Posterior vena cava (tissue), 2 donors: ENCODE measurements at regions not wholly inside any gene's neighbourhood (a gene's known extent, or its start where the extent isn't known, plus 50 kb on each side); places are given as distances from the start of the nearest gene placed in this dataset.

Source experiments
- DNase-seq: peaks from one replicate; pipeline ENCODE4 v3.0.0-alpha.2; 2020; ENCODE audit warnings: low spot score
- intact Hi-C, 2 donors: fragments of 100-400 bp; cut with DNase I; formaldehyde crosslinking; loops; one replicate each; pipeline versions ENCODE4 v1.14.1 to v1.14.2; 2022 to 2023
- donor health status: DM: yes; HTN: yes; CAD: no.
- donor health status: DM: yes; HTN: yes; CAD: no.

DNA sequence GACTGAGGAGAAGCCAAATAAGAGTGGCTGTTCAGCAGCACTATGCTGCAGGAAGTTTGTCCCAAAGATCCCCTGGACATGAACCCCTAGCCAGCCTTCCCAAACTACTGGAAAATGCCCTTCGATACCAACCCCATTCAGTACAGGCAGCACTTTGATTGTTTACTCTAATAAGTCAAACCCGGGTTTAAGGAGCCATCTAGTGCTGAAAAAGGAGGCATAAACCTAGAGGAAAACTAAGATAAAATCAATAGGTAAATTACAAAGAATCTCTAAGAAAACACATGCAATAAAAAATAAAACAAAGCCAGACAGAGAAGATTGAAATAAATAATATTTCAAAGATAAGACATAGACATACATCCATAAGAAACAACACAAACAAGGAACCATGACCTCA is 771.6 kb downstream of the RPS29 start:
- intact Hi-C loops: no loop called here

GRCh38 chr14:48805315-48805714 is 780.9 kb downstream of the RPS29 start:
- DNase-seq: no peak
- intact Hi-C loops: no loop called here

More for the DNA sequence above, 771.6 kb downstream of the RPS29 start:
- DNase-seq: no peak

DNA sequence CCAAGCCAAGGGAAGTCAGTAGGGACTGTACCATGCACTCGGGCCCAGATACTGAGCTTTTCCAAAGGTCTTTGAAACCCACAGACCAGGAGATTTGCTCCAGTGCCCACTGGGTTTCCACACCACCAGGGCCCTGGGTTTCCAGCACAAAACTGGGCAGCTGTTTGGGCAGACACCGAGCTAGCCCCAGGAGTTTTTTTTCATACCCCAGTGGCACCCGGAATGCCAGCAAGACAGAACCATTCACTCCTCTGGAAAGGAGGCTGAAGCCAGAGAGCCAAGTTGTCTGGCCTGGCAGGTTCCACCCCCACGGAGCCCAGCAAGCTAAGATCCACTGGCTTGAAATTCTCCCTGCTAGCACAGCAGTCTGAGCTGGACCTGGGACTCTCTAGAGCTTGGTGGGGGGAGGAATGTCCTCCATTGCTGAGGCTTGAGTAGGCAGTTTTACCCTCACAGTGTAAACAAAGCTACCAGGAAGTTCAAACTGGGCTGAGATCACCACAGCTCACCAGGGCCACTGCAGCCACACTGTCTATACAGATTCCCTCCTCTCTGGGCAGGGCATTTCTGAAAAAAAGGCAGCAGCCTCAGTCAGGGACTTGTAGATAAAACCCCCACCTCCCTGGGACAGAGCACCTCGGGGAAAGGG is 793.7 kb downstream of the RPS29 start:
- DNase-seq: no peak
- intact Hi-C loops: no loop called here

DNA sequence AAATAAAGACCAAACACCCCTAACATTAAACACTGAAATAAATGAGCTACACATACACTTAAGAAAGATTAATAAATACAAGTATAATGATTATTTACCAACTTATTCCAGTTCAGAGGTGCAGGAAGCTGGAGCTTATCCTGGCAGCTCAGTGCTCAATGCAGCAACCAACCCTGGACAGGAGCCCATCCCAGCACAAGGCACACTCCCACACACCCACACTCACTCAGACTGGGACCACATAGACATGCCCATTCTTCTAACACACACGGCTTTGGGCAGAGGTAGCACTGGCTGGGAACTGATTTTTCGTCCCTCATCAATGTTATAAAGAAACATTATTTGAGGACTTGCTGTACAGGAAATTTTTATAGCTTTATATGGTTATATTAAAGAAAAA is 797.4 kb downstream of the RPS29 start:
- intact Hi-C loops: no loop called here
- no peak for DNase-seq

GRCh38 chr14:48786498-48786897 is 799.7 kb downstream of the RPS29 start:
- no peak for DNase-seq
- intact Hi-C loops: no loop called here

DNA sequence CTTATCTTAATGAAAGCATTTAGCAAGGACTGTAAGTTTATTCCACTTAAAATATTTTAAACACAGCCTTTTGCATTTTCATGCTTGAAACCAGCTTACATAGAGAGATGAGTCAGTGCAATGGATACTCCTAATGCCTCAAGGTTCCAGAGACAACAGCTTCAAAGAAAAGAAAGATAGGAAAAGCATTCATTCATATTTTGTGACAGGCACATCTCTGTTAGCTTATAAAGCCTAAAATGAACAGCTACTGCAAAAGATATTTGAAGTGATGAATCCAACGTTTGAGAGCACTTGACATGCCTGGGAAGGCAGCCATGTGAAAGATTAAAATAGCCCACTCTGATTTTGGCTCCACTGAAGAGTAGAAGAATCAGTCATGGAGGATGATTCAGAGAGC is 814.5 kb downstream of the RPS29 start:
- intact Hi-C loops: no loop called here
- DNase-seq: no peak

DNA sequence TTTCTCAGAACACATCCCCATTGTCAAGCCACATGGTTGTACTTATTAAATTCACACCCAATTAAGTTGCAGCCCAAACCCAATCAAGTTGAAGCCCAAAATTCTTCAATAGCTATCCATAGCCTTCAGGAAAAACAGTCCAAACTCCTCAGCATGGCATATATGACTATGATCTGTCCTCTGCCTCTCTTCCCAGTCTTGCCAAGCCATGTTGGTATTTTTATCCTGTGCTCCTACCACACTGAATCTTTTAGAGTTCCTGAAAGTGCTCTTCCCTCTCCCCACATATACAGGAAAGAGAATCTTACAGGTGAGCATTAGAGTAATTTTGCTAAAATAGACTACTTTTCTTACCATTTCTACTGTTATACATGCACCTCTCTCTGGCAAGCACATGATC is 834.9 kb downstream of the RPS29 start:
- no peak for DNase-seq
- intact Hi-C loops: no loop called here

DNA sequence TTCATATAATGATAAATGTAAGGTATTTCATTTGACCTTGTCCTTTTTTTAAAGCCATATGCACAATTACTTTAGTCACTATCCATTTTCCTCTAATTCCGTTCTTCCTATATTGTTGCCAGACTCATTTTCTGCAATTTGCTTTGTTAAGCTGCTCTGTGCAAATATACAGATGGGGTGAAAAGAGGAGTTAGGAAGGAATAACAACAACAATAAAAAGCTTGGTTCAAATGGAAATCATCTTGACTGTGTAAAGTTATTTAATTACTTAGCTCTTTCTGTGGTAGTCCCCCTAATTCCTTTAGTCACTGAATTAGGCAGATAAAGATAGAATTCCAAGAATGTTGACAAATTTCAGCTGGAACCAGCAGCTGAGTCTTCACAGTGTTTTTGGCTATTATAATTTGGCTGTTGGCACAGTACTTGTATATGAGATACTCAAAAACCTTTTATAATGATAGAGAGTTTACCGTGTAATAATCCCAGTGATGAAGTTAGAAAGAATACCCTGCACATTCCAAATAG is 838.0 kb downstream of the RPS29 start:
- DNase-seq: no peak
- intact Hi-C loops: no loop called here

GRCh38 chr14:48747561-48748089 is 838.6 kb downstream of the RPS29 start:
- intact Hi-C loops: no loop called here
- DNase-seq: no peak

DNA sequence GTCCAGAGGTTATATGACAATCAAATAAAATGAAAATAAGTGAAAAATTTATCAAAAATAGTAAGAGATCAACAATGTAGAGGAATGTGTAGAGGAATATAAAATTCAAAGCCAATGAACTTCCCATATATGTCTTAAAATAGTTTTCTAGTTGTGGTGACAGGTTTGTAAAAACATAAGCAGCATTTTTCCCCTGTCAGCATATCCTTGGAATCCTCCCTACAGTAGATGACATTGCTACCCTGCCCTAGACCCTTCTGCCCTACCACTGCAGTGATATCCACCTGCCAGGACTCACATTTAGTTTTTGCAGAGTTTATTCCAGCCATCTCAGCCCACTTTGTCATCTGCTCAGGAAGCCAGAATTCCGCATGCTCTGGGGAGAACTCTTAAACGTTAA is 842.0 kb downstream of the RPS29 start:
- intact Hi-C loops: no loop called here
- DNase-seq: no peak

DNA sequence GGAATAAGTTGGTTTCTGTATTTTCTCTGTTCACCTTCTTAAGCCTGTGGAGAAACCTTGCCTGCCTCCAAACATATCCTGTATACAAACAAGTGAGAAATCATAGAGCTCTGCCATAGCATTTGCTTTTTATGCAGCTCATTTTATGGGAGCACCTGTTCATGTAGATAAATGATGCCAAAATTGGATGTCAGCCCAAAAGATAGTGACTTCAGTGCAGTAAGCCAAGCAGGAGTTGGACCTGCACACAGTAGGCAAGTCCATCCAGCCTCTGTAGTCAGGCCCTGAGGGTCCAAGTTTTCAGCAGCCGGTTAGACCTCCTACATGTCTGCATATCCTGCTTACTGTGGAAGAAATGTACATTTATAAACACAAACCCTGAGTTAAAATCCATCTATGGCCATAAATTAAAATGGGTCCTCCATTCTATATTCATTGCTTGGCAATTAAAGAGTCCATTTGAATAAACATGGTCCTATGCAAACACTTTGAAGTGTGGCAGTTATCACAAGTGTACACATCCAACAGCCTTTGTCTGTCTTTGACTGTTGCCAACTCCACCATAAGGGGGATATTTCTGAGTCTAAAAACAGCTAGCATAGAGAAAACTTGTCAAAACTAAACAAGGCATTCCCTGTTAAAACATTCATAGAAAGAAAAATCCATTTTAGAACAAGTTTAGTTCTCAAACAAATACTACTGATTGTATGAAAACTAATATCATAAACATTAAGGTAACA is 847.8 kb downstream of the RPS29 start:
- intact Hi-C loops: no loop called here
- DNase-seq: no peak

- no peak for DNase-seq
- intact Hi-C loops: no loop called here
These were observed 850.6 kb downstream of the RPS29 start for GRCh38 chr14:48735607-48736006.

GRCh38 chr14:48731260-48731659 is 854.9 kb downstream of the RPS29 start:
- intact Hi-C loops: no loop called here
- no peak for DNase-seq

- DNase-seq: no peak
- intact Hi-C loops: no loop called here
These were observed 860.0 kb downstream of the RPS29 start for GRCh38 chr14:48726080-48726642.

- intact Hi-C loops: no loop called here
- no peak for DNase-seq
These were observed 861.0 kb downstream of the RPS29 start for GRCh38 chr14:48725051-48725734.

DNA sequence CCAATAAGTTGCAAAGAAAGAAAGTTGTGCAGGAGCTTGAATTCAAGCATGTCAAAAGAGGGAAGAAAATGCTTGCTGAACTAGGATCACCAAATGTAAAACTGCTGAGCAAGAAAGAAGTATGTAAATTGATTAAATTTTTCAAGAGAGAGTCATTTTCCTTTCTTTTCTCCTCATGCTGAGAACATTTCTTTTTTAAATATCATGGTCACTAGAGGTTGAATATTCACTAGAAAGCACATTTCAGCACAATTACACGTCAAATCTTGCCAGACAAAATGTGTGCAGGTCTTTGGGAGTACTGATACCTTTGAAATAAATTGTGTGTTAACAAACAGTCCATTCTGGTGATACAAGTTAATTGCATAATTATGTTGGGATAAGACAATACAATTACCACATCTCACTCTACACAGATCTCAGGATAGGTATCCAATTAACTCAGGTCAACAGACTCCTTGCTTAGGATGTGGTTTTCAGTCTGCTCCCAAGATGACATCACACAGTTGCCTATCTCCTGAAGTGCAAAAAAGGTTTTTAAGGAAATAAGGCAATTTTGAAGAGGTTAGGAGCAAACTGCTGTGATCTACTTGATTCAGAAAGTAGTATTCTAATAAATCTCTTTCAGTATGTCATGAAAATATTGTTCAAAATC is 862.2 kb downstream of the RPS29 start:
- intact Hi-C loops: no loop called here
- no peak for DNase-seq

DNA sequence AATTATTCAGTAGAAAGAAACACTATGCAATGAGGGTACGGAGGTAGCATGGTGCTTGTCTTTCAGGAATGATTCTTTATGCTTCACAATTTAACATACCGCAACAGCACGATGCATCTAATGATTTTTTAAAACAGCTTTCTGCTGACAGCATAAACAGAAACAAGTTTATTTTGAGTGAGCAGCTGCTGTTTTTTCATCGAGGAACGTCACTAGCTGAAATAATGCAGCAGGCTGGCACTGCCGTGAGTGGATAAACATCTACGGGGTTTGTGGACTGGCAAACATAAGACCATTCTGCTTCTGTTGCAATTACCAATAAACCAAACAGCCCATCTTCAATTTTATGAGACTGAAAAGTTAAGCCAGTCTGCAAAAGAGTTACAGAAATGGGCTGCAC is 871.8 kb downstream of the RPS29 start:
- DNase-seq: no peak
- intact Hi-C loops: no loop called here

DNA sequence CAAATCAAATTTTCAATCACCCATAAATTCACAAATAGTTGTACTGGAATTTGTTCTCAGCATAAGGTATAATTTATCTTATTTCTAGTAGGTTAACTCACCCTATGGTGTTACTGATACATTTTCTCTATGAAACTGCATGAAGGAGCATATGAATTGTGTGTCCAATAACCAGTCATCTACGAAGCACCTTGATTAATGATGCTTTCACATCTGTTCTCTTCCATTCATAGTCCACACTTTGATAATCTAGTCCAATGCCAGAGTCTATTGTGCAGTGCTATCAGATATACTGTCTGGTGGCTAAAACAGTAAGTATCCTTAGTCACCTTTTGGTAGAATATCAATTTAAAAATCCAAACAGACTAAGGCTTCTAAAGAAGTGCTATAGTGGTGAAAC is 876.0 kb downstream of the RPS29 start:
- no peak for DNase-seq
- intact Hi-C loops: no loop called here

- DNase-seq: no peak
- intact Hi-C loops: no loop called here
These were observed 876.8 kb downstream of the RPS29 start for GRCh38 chr14:48709277-48709785.
